Gastroesophageal sphincter (tissue), 3 donors: ENCODE measurements at regions not wholly inside any gene's neighbourhood (a gene's known extent, or its start where the extent isn't known, plus 50 kb on each side); places are given as distances from the start of the nearest gene placed in this dataset.

Experiments
- POLR2A ChIP-seq, 2 donors: fragments of 450-650 bp; IDR thresholded peaks; one replicate each; pipeline ENCODE4 v1.6.1; 2017; ENCODE audit warnings: antibody characterized with exemption in 2 of 2, mild to moderate bottlenecking in 2 of 2, moderate library complexity in 1 of 2
- POLR2AphosphoS5 ChIP-seq: sonication (generic); formaldehyde crosslinking; IDR thresholded peaks from one replicate; pipeline ENCODE4 v1.6.1; 2017; ENCODE audit warnings: antibody characterized with exemption
- TF ChIP-seq, protein P1 (sequence below), 4 experiments: fragments of 200-600 bp in 2 of 4; fragments of 450-650 bp in 2 of 4; sonication (generic) in 1 of 4; IDR thresholded peaks; one replicate each; pipeline ENCODE4 v1.5.1; 2017 to 2019; ENCODE audit warnings: antibody characterized with exemption in 4 of 4, mild to moderate bottlenecking in 2 of 4, moderate library complexity in 2 of 4

- TF ChIP-seq POLR2A (IDR thresholded peaks at IDR 0.05) (no peak), POLR2AphosphoS5 (no peak)
- TF ChIP-seq, protein P1, sequence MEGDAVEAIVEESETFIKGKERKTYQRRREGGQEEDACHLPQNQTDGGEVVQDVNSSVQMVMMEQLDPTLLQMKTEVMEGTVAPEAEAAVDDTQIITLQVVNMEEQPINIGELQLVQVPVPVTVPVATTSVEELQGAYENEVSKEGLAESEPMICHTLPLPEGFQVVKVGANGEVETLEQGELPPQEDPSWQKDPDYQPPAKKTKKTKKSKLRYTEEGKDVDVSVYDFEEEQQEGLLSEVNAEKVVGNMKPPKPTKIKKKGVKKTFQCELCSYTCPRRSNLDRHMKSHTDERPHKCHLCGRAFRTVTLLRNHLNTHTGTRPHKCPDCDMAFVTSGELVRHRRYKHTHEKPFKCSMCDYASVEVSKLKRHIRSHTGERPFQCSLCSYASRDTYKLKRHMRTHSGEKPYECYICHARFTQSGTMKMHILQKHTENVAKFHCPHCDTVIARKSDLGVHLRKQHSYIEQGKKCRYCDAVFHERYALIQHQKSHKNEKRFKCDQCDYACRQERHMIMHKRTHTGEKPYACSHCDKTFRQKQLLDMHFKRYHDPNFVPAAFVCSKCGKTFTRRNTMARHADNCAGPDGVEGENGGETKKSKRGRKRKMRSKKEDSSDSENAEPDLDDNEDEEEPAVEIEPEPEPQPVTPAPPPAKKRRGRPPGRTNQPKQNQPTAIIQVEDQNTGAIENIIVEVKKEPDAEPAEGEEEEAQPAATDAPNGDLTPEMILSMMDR (IDR thresholded peaks at IDR 0.05) = no peak
These were observed 75.1 kb downstream of the HAUS1 start for GRCh38 chr18:46179306-46179705.
